RPMI7951 (cell line): ENCODE measurements at regions not wholly inside any gene's neighbourhood (a gene's known extent, or its start where the extent isn't known, plus 50 kb on each side); places are given as distances from the start of the nearest gene placed in this dataset.
"Not testable (repeated sequence)": the region's sequence is repeated elsewhere in the genome, so short reads cannot be mapped to it uniquely, and the experiment has no call there.

Source experiments
- DNase-seq: peaks from one replicate; pipeline ENCODE4 v3.0.0-alpha.2; 2012; ENCODE audit warnings: low read depth

- not testable (repeated sequence) for DNase-seq
Measured at GRCh38 chrX:153266140-153266539, 55.4 kb downstream of the PNMA6F start.

DNA sequence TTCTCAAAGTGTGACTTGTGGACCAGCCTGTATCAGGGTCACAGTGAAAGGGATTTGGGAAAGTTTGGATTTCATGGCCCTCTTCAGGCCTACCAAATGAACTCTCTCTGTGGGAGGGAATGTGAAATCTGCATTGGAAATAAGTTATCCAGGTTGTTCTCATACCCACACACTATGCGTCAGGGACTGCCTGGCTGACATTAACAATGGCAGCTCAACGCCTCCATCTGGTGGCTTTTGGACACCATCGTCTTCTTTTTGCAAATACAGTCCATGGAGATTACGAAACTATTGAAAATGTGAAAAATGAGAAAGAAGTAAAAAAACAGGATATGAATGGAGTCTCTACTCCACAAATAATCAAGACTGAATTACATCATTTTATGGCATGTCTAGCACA is 61.1 kb downstream of the PNMA6F start:
- DNase-seq = not testable (repeated sequence)

DNA sequence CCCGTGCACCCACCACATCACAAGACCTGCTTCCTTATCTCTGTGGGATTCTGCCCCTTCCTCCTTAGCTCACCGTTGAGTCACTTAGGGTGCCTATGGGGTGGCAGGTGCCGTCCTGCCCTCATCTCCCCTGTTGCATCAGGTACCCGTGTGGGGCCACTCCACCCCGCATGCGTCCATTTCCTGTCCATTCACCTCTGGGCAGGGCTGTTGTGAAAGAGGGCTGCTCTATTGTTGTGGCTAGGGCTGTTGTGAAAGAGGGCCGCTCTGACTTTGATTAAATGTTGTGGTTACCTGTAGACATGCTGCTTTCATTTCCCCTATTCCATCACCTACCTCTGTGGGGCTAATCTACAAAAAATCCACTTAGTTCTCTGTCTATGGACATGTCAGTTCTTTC is 68.3 kb downstream of the PNMA6F start:
- DNase-seq = not testable (repeated sequence)

GRCh38 chrX:153252378-153253129 is 69.0 kb downstream of the PNMA6F start:
- DNase-seq = not testable (repeated sequence)

DNA sequence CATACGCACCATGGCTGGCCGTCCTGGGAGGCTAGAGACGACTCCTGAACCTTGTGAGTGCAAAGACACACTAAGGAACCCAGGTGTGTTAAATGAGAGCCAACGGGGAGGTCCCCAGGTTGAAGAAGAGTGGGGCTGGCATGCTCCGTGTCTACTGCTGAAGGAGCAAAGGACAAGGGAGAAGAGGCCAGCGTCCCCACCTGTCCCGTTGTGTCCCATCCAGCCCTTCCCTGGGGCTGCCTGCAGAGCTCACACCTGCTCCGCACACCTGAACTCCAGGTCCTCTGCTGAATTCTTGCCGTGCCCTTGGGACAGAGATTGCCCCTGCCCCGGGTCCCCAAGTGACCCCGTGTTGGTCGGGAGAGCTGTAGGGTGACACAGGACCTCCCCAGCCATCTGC is 69.6 kb downstream of the PNMA6F start:
- not testable (repeated sequence) for DNase-seq

DNA sequence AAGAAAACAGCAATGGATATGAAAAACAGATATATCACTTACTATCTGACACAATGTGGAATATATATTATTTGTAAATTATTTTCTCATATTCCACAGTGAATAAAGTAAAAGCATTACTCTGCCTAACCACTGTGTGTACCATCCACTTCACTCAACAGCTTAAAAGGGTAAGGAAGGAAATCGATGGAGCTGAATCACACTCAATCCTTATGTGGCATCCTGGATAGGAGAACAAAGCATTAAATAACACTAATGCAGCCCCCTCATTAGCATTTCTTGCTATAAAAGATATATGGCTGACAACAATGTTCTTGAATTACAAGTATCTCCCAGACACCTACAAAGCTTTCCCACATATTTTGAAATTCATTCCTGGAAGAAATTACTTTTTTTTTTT is 70.8 kb downstream of the PNMA6F start:
- DNase-seq = not testable (repeated sequence)

DNA sequence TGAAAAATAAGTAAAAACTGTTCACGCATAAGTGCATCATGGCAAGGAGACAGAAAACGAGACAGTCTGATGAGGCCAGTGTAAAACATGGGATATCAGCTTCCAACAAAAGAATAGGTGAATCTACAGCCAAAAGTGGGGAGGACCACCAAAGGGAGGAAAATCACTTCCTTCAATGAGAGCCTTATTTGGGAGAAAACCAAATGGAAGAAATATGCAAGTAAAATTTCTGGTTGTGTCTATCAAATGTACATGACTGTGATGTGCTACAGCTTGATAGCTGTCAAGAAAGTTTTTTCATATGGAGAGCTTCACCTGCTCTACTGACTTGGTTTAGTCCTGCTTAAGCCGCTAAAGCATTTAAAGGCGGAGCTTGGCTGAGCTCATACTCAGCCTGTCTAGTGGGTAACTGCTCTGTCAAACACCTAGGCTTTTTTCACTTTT is 66.2 kb downstream of the MAGEA1 start:
- DNase-seq = peak; percentile 1

- no peak for DNase-seq
Measured at GRCh38 chrX:153244767-153245166, 65.7 kb downstream of the MAGEA1 start.

- DNase-seq = no peak
Measured at GRCh38 chrX:153238361-153238760, 59.3 kb downstream of the MAGEA1 start.
